Mesenchymal stem cell (in vitro differentiated cells and primary cell): ENCODE measurements at regions not wholly inside any gene's neighbourhood (a gene's known extent, or its start where the extent isn't known, plus 50 kb on each side); places are given as distances from the start of the nearest gene placed in this dataset.

ENCODE experiments used
- DNase-seq: peaks from one replicate; pipeline ENCODE4 v3.0.0-alpha.2; 2013
- H2AFZ ChIP-seq: one replicate; pipeline ENCODE4 v1.6.1; 2013; ENCODE audit warnings: low read depth, mild to moderate bottlenecking, control low read depth, inconsistent platforms, low read length, moderate library complexity
- H2AK5ac ChIP-seq: 2 replicates; pipeline ENCODE4 v1.6.1; 2013; ENCODE audit warnings: low read length, moderate library complexity, mild to moderate bottlenecking, inconsistent platforms; ENCODE audit not compliant: severe bottlenecking
- H2BK120ac ChIP-seq: one replicate; pipeline ENCODE4 v1.6.1; 2013; ENCODE audit warnings: low read depth, mild to moderate bottlenecking, inconsistent platforms, low read length, moderate library complexity
- H2BK12ac ChIP-seq, 2 experiments: one replicate each; pipeline ENCODE4 v1.6.1; 2013; ENCODE audit warnings: inconsistent platforms in 2 of 2, low read length in 2 of 2, mild to moderate bottlenecking in 2 of 2, moderate library complexity in 2 of 2, control low read depth in 1 of 2
- H2BK15ac ChIP-seq: one replicate; pipeline ENCODE4 v1.6.1; 2013; ENCODE audit warnings: mild to moderate bottlenecking, low read depth, inconsistent platforms; ENCODE audit not compliant: poor library complexity, severe bottlenecking
- H2BK5ac ChIP-seq: 2 replicates; pipeline ENCODE4 v1.6.1; 2013; ENCODE audit warnings: low read depth, mild to moderate bottlenecking, low read length, control low read depth, inconsistent platforms; ENCODE audit not compliant: poor library complexity, severe bottlenecking
- H3K14ac ChIP-seq, 2 experiments: one replicate each; pipeline ENCODE4 v1.6.1; 2013; ENCODE audit warnings: inconsistent platforms in 2 of 2, low read length in 2 of 2, control low read depth in 1 of 2, mild to moderate bottlenecking in 1 of 2, moderate library complexity in 1 of 2
- H3K18ac ChIP-seq, 2 experiments: one replicate each; pipeline ENCODE4 v1.6.1; 2013; ENCODE audit warnings: inconsistent platforms in 2 of 2, low read length in 2 of 2, control low read depth in 1 of 2, low read depth in 1 of 2, mild to moderate bottlenecking in 1 of 2
- H3K23ac ChIP-seq, 2 experiments: one replicate each; pipeline ENCODE4 v1.6.1; 2013; ENCODE audit warnings: inconsistent platforms in 2 of 2, low read length in 2 of 2, mild to moderate bottlenecking in 2 of 2, moderate library complexity in 2 of 2, control low read depth in 1 of 2
- H3K27ac ChIP-seq: 2 replicates; pipeline ENCODE4 v1.5.1; 2013; ENCODE audit warnings: mild to moderate bottlenecking, moderate library complexity, low read length, control low read depth, inconsistent platforms; ENCODE audit not compliant: poor library complexity, severe bottlenecking
- H3K27me3 ChIP-seq, 2 experiments: 2 replicates each; pipeline versions ENCODE4 v1.6.1 to v1.7.0; 2013; ENCODE audit warnings: low read length in 2 of 2, mild to moderate bottlenecking in 2 of 2, moderate library complexity in 2 of 2, control low read depth in 1 of 2, inconsistent platforms in 1 of 2; ENCODE audit not compliant: control insufficient read depth in 1 of 2, insufficient read depth in 1 of 2
- H3K36me3 ChIP-seq, 2 experiments: 2 replicates each; pipeline versions ENCODE4 v1.6.1 to v1.7.0; 2013; ENCODE audit warnings: low read length in 2 of 2, control low read depth in 1 of 2, inconsistent platforms in 1 of 2, low read depth in 1 of 2, mild to moderate bottlenecking in 1 of 2; ENCODE audit not compliant: insufficient read depth in 2 of 2, control insufficient read depth in 1 of 2
- H3K4ac ChIP-seq, 2 experiments: one replicate each; pipeline ENCODE4 v1.6.1; 2013; ENCODE audit warnings: inconsistent platforms in 2 of 2, low read length in 2 of 2, mild to moderate bottlenecking in 2 of 2, moderate library complexity in 2 of 2, control low read depth in 1 of 2, low read depth in 1 of 2
- H3K4me1 ChIP-seq: 2 replicates; pipeline ENCODE4 v1.6.1; 2013; ENCODE audit warnings: low read depth, low read length, control low read depth; ENCODE audit not compliant: control insufficient read depth, insufficient read depth
- H3K4me2 ChIP-seq: 2 replicates; pipeline ENCODE4 v1.6.1; 2013; ENCODE audit warnings: low read length, mild to moderate bottlenecking, inconsistent platforms; ENCODE audit not compliant: poor library complexity, severe bottlenecking
- H3K4me3 ChIP-seq, 2 experiments: 2 replicates each; pipeline versions ENCODE4 v1.5.1 to v1.7.0; 2013; ENCODE audit warnings: low read length in 2 of 2, mild to moderate bottlenecking in 2 of 2, control low read depth in 1 of 2, low read depth in 1 of 2; ENCODE audit not compliant: insufficient read depth in 1 of 2
- H3K79me1 ChIP-seq: replicated peaks from 2 replicates; pipeline ENCODE4 v1.6.1; 2013; ENCODE audit warnings: mild to moderate bottlenecking, control low read depth, low read length, inconsistent platforms; ENCODE audit not compliant: poor library complexity, severe bottlenecking
- H3K9ac ChIP-seq: 2 replicates; pipeline ENCODE4 v1.7.0; 2013; ENCODE audit warnings: mild to moderate bottlenecking, low read length, moderate library complexity
- H3K9me3 ChIP-seq: 2 replicates; pipeline ENCODE4 v1.7.0; 2013; ENCODE audit warnings: mild to moderate bottlenecking, low read length; ENCODE audit not compliant: control insufficient read depth
- H4K8ac ChIP-seq: one replicate; pipeline ENCODE4 v1.6.1; 2013; ENCODE audit warnings: inconsistent platforms, mild to moderate bottlenecking, low read length, moderate library complexity
- H4K91ac ChIP-seq: one replicate; pipeline ENCODE4 v1.6.1; 2013; ENCODE audit warnings: mild to moderate bottlenecking, low read length, inconsistent platforms
- WGBS: methylation state at CpG from one replicate; pipeline ENCODE4 v1.1.7; 2013; ENCODE audit warnings: mixed read lengths; 5-methylcytosine and 5-hydroxymethylcytosine counted together

- Histone ChIP-seq H3K79me1 (no peaks in the 10 kb centered on the region), H3K9me3 (peaks cover 2% of the 10 kb centered on the region), H3K23ac (no peak overlapping the region), H4K91ac (no peak overlapping the region), H2BK15ac (no peak overlapping the region), H3K27ac (no peak overlapping the region), H3K14ac (no peak overlapping the region), H4K8ac (no peak overlapping the region), H2AK5ac (no peak overlapping the region), H2BK5ac (no peak overlapping the region), H2BK120ac (no peak overlapping the region), H3K4me3 (no peak overlapping the region), H3K4ac (no peak overlapping the region), H3K18ac (no peak overlapping the region), H2BK12ac (no peak overlapping the region), H3K4me2 (no peak overlapping the region), H3K4me1 (no peaks in the 10 kb centered on the region), H3K27me3 (no peaks in the 10 kb centered on the region), H3K36me3 (no peaks in the 10 kb centered on the region), H2AFZ (no peak overlapping the region), H3K9ac (no peak overlapping the region)
- no peak for DNase-seq
Observed at GRCh38 chr11:27842290-27842689, 142.0 kb upstream of the BDNF start.

DNA sequence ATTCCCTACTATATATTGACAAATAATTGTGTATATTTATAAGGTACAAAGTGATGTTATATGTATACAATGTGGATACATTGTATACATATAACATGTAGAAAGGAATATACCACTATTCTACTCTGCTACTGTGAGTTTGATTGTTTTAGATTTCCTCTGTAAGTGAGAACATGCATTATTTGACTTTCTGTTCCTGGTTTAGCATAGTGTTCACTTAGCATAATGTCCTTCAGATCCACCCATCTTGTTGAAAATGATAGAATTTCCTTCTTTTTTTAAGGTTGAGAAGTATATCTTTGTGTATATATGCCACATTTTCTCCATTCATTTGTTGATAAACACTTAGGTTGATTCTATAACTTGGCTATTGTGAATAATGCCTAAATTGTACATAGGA, 140.8 kb upstream of the BDNF start:
- no peaks in the 10 kb centered on the region for H3K27me3 ChIP-seq
- no peaks in the 10 kb centered on the region for H3K36me3 ChIP-seq
- H2BK120ac ChIP-seq: no peak overlapping the region
- no peak overlapping the region for H3K9ac ChIP-seq
- no peak overlapping the region for H2BK15ac ChIP-seq
- no peak overlapping the region for H3K4ac ChIP-seq
- no peak overlapping the region for H3K23ac ChIP-seq
- H3K4me3 ChIP-seq: no peak overlapping the region
- no peak overlapping the region for H2AFZ ChIP-seq
- H4K8ac ChIP-seq: no peak overlapping the region
- no peak overlapping the region for H3K14ac ChIP-seq
- peaks cover 2% of the 10 kb centered on the region for H3K9me3 ChIP-seq
- no peak overlapping the region for H3K18ac ChIP-seq
- no peak overlapping the region for H3K27ac ChIP-seq
- no peak for DNase-seq
- no peak overlapping the region for H3K4me2 ChIP-seq
- H4K91ac ChIP-seq: no peak overlapping the region
- H3K79me1 ChIP-seq: no peaks in the 10 kb centered on the region
- H2BK12ac ChIP-seq: no peak overlapping the region
- H2BK5ac ChIP-seq: no peak overlapping the region
- no peaks in the 10 kb centered on the region for H3K4me1 ChIP-seq
- no peak overlapping the region for H2AK5ac ChIP-seq

DNA sequence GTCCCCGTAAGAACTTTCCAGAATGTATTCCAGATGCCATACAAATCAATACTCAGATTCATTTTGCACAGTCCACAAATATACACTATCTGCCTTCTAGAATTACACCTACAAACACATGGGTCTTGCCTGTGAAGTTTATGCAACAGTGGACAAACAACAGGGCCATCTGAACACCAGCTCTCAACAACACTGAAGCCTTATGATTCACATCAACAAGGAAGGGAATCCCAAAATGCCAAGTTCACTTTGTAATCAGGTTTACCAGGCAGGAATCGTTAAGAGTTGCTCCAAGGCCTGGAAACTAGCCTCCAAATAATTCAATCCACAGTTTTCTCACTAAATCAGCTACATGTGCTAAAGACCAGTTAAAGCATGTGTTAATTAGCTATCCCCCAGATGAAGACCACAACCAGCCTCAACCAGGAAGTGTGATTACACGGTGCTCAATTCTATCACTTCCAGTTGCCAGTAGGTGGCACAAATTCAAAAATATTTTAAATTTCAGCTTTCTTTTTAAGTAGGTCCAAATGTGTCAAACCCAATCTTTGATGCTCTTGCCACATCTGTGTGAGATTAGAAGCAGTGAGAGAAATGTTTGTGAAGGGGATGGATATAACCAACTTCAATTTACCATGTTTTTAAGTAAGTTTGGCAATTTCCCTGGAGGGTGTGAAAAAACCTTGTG, 139.1 kb upstream of the BDNF start:
- Histone ChIP-seq H3K9me3 (peaks cover 2% of the 10 kb centered on the region), H3K36me3 (no peaks in the 10 kb centered on the region), H2BK5ac (no peak overlapping the region), H3K4me2 (no peak overlapping the region), H2AFZ (no peak overlapping the region), H4K8ac (no peak overlapping the region), H3K79me1 (no peaks in the 10 kb centered on the region), H3K27ac (no peak overlapping the region), H3K4ac (no peak overlapping the region), H3K4me3 (no peak overlapping the region), H3K27me3 (no peaks in the 10 kb centered on the region), H3K14ac (no peak overlapping the region), H2BK12ac (peak overlapping the region in 1 of 2 experiments; percentile 49), H3K4me1 (no peaks in the 10 kb centered on the region), H3K23ac (no peak overlapping the region), H2BK120ac (no peak overlapping the region), H2AK5ac (peak overlapping the region; percentile 38), H3K18ac (peak overlapping the region in 1 of 2 experiments; percentile 28), H4K91ac (no peak overlapping the region), H3K9ac (no peak overlapping the region), H2BK15ac (no peak overlapping the region)
- 47% methylated on average over 3 of the region's 3 CpGs for WGBS
- peak; percentile 17 for DNase-seq

DNA sequence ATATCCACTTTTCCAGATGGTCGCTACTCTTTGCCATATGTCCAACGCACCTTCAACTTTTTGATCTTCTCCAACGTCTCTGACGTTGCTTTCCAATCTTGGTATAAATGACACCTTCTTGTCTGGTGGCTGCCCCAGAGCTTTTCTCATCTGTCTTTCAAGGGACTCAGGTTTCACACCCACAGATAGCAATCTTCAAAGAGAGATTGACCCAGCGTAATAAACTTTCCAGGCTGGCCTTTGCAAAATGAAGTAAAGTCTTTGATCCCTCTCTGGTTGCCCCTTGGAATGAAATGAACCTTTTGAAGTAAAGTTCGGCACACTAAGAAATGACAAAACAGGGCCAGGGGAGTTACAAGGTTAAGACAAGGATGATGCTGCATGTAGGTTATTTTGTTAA, 138.4 kb upstream of the BDNF start:
- Histone ChIP-seq H3K36me3 (no peaks in the 10 kb centered on the region), H4K8ac (no peak overlapping the region), H3K9ac (no peak overlapping the region), H3K23ac (no peak overlapping the region), H2BK120ac (no peak overlapping the region), H2AFZ (no peak overlapping the region), H3K14ac (no peak overlapping the region), H3K27ac (no peak overlapping the region), H3K4ac (no peak overlapping the region), H2AK5ac (no peak overlapping the region), H4K91ac (no peak overlapping the region), H3K79me1 (no peaks in the 10 kb centered on the region), H3K9me3 (peaks cover 2% of the 10 kb centered on the region), H2BK15ac (no peak overlapping the region), H3K27me3 (no peaks in the 10 kb centered on the region), H2BK5ac (no peak overlapping the region), H2BK12ac (no peak overlapping the region), H3K4me3 (no peak overlapping the region), H3K4me2 (no peak overlapping the region), H3K4me1 (no peaks in the 10 kb centered on the region), H3K18ac (no peak overlapping the region)
- 40% methylated on average over 6 of the region's 6 CpGs for WGBS
- DNase-seq: no peak
